GM10248 (cell line): ENCODE measurements at regions not wholly inside any gene's neighbourhood (a gene's known extent, or its start where the extent isn't known, plus 50 kb on each side); places are given as distances from the start of the nearest gene placed in this dataset.
"Not testable (repeated sequence)": the region's sequence is repeated elsewhere in the genome, so short reads cannot be mapped to it uniquely, and the experiment has no call there.

Experiments used
- CTCF ChIA-PET: fragments of 300-600 bp; sonication (Branson Sonifier 250); formaldehyde crosslinking; extraction: SDS; loops from one replicate; lab custom pipeline; 2021; ENCODE audit warnings: antibody characterized with exemption; lab: Yijun Ruan, JAX
- POLR2A ChIA-PET: fragments of 350-650 bp; sonication (Branson Sonifier 250); formaldehyde crosslinking; extraction: SDS; loops from one replicate; lab custom pipeline; 2020; ENCODE audit warnings: antibody characterized with exemption; lab: Yijun Ruan, JAX
- DNase-seq: peaks from one replicate; pipeline ENCODE4 v3.0.0; 2012; ENCODE audit errors: extremely low spot score
- TF ChIP-seq, protein P1 (sequence below): IDR thresholded peaks from 2 replicates; pipeline ENCODE4 v1.5.1; 2012; ENCODE audit warnings: mild to moderate bottlenecking, low read depth; ENCODE audit errors: extremely low read depth, missing control alignments, control extremely low read depth

- CTCF ChIA-PET = interaction anchor here (0.7 to 1.4 kb wide), 3 partner anchors 12 to 20 kb away, joined by 3 read pairs; no protein-coding TSS in a partner anchor
- TF ChIP-seq, protein P1, sequence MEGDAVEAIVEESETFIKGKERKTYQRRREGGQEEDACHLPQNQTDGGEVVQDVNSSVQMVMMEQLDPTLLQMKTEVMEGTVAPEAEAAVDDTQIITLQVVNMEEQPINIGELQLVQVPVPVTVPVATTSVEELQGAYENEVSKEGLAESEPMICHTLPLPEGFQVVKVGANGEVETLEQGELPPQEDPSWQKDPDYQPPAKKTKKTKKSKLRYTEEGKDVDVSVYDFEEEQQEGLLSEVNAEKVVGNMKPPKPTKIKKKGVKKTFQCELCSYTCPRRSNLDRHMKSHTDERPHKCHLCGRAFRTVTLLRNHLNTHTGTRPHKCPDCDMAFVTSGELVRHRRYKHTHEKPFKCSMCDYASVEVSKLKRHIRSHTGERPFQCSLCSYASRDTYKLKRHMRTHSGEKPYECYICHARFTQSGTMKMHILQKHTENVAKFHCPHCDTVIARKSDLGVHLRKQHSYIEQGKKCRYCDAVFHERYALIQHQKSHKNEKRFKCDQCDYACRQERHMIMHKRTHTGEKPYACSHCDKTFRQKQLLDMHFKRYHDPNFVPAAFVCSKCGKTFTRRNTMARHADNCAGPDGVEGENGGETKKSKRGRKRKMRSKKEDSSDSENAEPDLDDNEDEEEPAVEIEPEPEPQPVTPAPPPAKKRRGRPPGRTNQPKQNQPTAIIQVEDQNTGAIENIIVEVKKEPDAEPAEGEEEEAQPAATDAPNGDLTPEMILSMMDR = no peak
- DNase-seq = no peak
- POLR2A ChIA-PET = no interaction called here
Observed at GRCh38 chr16:79985606-79986005, 385.1 kb upstream of the MAF start.

DNA sequence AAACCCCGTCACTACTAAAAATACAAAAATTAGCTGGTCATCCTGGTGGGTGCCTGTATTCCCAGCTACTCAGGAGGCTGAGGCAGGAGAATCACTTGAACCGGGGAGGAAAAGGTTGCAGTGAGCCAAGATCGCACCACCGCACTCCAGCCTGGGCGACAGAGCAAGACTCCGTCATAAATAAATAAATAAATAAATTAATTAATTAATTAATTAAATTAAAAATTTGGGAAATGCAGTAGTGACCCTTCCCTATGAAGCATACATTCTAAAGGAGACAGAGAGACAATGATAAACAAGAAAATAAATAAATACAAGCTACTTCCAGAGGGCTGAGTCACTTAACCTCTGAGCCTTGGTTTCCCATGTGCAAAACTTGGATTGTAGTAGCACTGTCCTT lies 383.6 kb upstream of the MAF start:
- DNase-seq, POLR2A ChIA-PET, CTCF ChIA-PET: not testable (repeated sequence)

DNA sequence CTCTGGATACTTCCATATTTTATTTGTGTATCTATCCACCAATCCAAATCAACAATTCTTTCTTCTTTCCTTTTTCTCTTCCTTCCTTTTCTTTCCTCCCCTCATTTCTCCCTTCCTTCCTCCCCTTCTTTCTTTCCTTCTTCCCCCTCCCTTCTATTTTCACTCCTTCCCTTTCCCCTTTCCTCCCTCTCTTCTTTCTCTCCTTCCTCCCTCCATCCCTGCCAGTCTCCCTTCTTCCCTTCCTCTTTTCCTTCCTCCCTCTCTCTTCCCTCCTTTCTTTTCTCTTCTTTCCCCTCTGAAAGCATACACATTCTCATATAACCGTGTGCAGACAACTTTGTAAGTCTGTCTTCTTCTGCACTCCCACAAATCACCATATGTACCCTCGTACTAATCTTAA lies 382.3 kb upstream of the MAF start:
- POLR2A ChIA-PET = no interaction called here
- CTCF ChIA-PET = interaction anchor here (0.7 kb wide), 1 partner anchor 11 kb away, joined by 3 read pairs; no protein-coding TSS in a partner anchor
- TF ChIP-seq, protein P1 = no peak
- no peak for DNase-seq

DNA sequence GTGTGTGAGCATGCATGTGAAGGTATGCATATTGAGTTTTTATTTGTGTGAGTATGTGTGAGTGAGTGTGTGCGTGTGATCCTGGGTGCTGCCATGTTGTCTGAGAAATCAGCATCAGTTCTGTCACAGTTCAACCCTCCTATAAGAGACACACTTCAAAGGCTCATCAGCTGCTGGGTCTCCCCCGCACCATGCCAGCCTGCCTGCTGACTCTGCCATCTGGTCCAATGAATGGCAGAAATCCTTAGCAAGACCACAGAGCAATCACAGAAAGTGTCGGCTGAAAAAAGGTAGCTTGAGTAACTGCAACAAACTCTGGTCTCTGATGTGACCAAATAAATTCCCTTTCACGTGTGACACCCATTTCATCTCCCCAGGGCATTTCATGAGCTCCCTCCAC lies 381.8 kb upstream of the MAF start:
- ChIA-PET POLR2A (no interaction called here), CTCF (interaction anchor here (0.7 kb wide), 1 partner anchor 11 kb away, joined by 3 read pairs; no protein-coding TSS in a partner anchor)
- TF ChIP-seq, protein P1 = no peak
- no peak for DNase-seq

DNA sequence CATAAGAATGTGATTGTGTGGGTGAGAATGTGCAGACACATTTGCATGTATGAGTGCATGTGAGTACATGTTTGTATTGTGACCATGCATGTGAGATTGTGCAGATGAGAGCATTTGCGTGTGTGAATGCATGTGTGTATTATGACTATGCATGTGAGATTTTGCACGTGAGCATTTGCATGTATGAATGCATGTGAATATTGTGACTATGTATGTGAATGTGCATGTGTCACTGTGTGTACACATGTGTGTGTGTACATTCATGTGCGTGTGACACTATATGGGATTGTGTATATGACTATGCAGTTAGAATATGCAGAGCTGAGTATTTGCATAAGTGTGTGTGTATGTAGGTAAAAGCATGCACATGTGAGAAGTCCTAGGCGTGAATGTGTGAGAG lies 381.3 kb upstream of the MAF start:
- ChIA-PET CTCF (no interaction called here), POLR2A (no interaction called here)

DNA sequence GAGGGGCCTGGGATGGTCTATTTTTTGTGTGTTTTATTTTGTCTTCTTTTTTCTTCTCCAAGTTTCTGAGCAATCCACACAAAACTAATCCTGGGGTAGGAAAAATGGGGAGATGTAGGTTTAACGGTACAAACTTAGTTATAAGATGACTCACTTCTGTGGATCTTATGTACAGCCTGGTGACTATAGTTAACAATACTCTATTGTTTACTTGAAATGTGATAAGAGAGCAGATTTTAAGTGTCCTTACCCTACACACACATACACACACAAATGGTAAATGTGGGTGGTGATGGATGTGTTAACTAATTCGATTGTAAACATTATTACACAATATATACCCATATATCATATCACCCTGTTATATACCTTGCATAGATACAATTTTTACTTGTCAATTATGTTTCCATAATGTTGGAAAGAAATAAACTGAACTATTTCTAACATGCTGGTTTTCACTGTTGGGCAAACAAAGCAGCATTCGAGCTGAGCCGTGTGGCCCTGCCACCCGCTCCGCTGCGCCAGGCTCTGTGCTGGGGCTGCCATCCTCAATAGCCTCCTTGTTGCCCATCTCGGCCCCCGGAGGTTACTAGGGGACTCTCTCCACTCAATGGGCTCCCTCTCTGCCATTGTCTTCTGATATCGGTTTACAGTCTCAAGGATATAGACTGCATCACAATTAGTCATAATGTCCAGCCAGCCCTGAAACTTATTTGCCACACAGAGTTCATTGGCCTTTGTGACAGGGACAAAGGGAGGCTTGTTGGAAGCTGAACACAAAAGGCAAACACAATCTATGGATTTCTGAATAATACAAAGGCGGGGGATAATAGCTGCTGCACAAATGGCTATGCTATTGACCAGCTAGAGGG lies 380.3 kb upstream of the MAF start:
- no peak for DNase-seq
- ChIA-PET CTCF (no interaction called here), POLR2A (no interaction called here)
- TF ChIP-seq, protein P1 = no peak

More for the DNA sequence above, 381.3 kb upstream of the MAF start:
- TF ChIP-seq, protein P1 = no peak
- DNase-seq = no peak
